ENCODE measurements at regions not wholly inside any gene's neighbourhood (a gene's known extent, or its start where the extent isn't known, plus 50 kb on each side); places are given as distances from the start of the nearest gene placed in this dataset.

- DNase-seq: no peak
Observed at GRCh38 chr9:79301551-79302391, 270.0 kb upstream of the TLE4 start.

GRCh38 chr9:79302569-79302968 is 269.2 kb upstream of the TLE4 start:
- no peak for DNase-seq

GRCh38 chr9:79308012-79308411 is 263.8 kb upstream of the TLE4 start:
- no peak for DNase-seq

GRCh38 chr9:79312686-79313421 is 258.9 kb upstream of the TLE4 start:
- DNase-seq: no peak

- no peak for DNase-seq
Observed at GRCh38 chr9:79325501-79325900, 246.3 kb upstream of the TLE4 start.

- no peak for DNase-seq
Observed at GRCh38 chr9:79329861-79330260, 241.9 kb upstream of the TLE4 start.

- DNase-seq: no peak
Observed at GRCh38 chr9:79334001-79334400, 237.8 kb upstream of the TLE4 start.

GRCh38 chr9:79334711-79335110 is 237.1 kb upstream of the TLE4 start:
- DNase-seq: no peak

- no peak for DNase-seq
Observed at GRCh38 chr9:79335987-79336386, 235.8 kb upstream of the TLE4 start.

- DNase-seq: no peak
Observed at GRCh38 chr9:79341561-79341960, 230.2 kb upstream of the TLE4 start.

- DNase-seq: no peak
Observed at GRCh38 chr9:79346350-79347020, 225.3 kb upstream of the TLE4 start.

- no peak for DNase-seq
Observed at GRCh38 chr9:79352322-79352721, 219.4 kb upstream of the TLE4 start.

- no peak for DNase-seq
Observed at GRCh38 chr9:79353856-79354520, 217.8 kb upstream of the TLE4 start.

- no peak for DNase-seq
Observed at GRCh38 chr9:79357194-79357593, 214.6 kb upstream of the TLE4 start.

- no peak for DNase-seq
Observed at GRCh38 chr9:79357616-79358015, 214.1 kb upstream of the TLE4 start.

GRCh38 chr9:79360387-79361347 is 211.1 kb upstream of the TLE4 start:
- no peak for DNase-seq

- DNase-seq: peak; percentile 3
Observed at GRCh38 chr9:79362100-79363081, 209.4 kb upstream of the TLE4 start.

GRCh38 chr9:79369676-79370075 is 202.1 kb upstream of the TLE4 start:
- DNase-seq: no peak

GRCh38 chr9:79371301-79371700 is 200.5 kb upstream of the TLE4 start:
- no peak for DNase-seq

- no peak for DNase-seq
Observed at GRCh38 chr9:79371948-79372555, 199.7 kb upstream of the TLE4 start.

All from NCI-H774 (cell line).